ENCODE measurements at regions not wholly inside any gene's neighbourhood (a gene's known extent, or its start where the extent isn't known, plus 50 kb on each side); places are given as distances from the start of the nearest gene placed in this dataset.

- no peak for TF ChIP-seq CTCF (conservative IDR thresholded peaks at IDR 0.05; ENCODE audit: low read length)
- TF ChIP-seq EZH2phosphoT487 (IDR thresholded peaks at IDR 0.05; ENCODE audit: borderline replicate concordance, low read depth, low read length) = no peak
- CTCF ChIA-PET (ENCODE audit: unreplicated experiment) = no interaction called here
- no peaks in the 10 kb centered on the region for H3K9me2 ChIP-seq (ENCODE audit: insufficient read depth, low read length)
- no peak overlapping the region for H3K27ac ChIP-seq (ENCODE audit: low read depth, low read length, poor library complexity, severe bottlenecking)
- H4K20me1 ChIP-seq (ENCODE audit: insufficient read depth, low read length) = no peaks in the 10 kb centered on the region
- no peak overlapping the region for H3K4me2 ChIP-seq (ENCODE audit: low read length)
- H3K4me3 ChIP-seq (ENCODE audit: low read depth, low read length, poor library complexity, severe bottlenecking) = no peak overlapping the region
- DNase-seq (ENCODE audit: low spot score) = no peak
- POLR2A ChIA-PET = no interaction called here
- H3K4me1 ChIP-seq (ENCODE audit: insufficient read depth, low read length, poor library complexity, severe bottlenecking) = no peaks in the 10 kb centered on the region
- intact Hi-C loops (cut with micrococcal nuclease; ENCODE audit: unreplicated experiment) = no loop called here
- H2AFZ ChIP-seq (ENCODE audit: low read length) = no peak overlapping the region
- H3K79me2 ChIP-seq (ENCODE audit: insufficient read depth, low read depth, low read length) = no peaks in the 10 kb centered on the region
- no peaks in the 10 kb centered on the region for H3K9me3 ChIP-seq (ENCODE audit: low read length)
- BruUV-seq (replicated peaks) = no TSS peak
- H3K36me3 ChIP-seq (ENCODE audit: insufficient read depth, low read length) = no peaks in the 10 kb centered on the region
These were observed 440.2 kb downstream of the GLRX3 start for GRCh38 chr10:130576427-130576826.

DNA sequence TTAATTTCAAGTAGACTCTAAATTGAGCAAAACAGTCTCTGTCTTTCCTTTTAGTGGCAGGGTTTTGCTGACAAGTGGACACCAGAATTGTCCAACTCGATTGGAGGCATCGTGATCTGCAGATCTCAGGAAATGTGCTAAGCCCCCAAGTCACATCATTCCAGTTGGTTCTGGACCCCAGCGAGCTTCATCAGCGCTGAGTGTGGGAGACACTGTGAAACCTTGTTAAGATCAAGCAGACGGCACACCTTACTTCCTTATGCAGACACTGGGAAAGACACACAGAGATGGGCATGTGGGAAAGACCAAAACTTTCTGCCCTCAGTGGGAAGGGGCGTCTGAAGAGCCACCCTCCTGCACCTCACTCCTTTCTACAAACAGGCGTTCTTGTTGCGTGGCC is 440.8 kb downstream of the GLRX3 start:
- CTCF ChIA-PET (ENCODE audit: unreplicated experiment) = no interaction called here

More for the DNA sequence above, 440.8 kb downstream of the GLRX3 start:
- no TSS peak for BruUV-seq (replicated peaks)
- no peaks in the 10 kb centered on the region for H3K79me2 ChIP-seq (ENCODE audit: insufficient read depth, low read depth, low read length)
- POLR2A ChIA-PET = no interaction called here
- H3K4me2 ChIP-seq (ENCODE audit: low read length) = no peak overlapping the region
- TF ChIP-seq EZH2phosphoT487 (IDR thresholded peaks at IDR 0.05; ENCODE audit: borderline replicate concordance, low read depth, low read length) = no peak
- TF ChIP-seq CTCF (conservative IDR thresholded peaks at IDR 0.05; ENCODE audit: low read length) = no peak
- DNase-seq (ENCODE audit: low spot score) = no peak
- no peaks in the 10 kb centered on the region for H3K9me2 ChIP-seq (ENCODE audit: insufficient read depth, low read length)
- no peaks in the 10 kb centered on the region for H3K36me3 ChIP-seq (ENCODE audit: insufficient read depth, low read length)
- H3K4me3 ChIP-seq (ENCODE audit: low read depth, low read length, poor library complexity, severe bottlenecking) = no peak overlapping the region
- H4K20me1 ChIP-seq (ENCODE audit: insufficient read depth, low read length) = no peaks in the 10 kb centered on the region
- no peak overlapping the region for H2AFZ ChIP-seq (ENCODE audit: low read length)
- no peak overlapping the region for H3K27ac ChIP-seq (ENCODE audit: low read depth, low read length, poor library complexity, severe bottlenecking)
- H3K9me3 ChIP-seq (ENCODE audit: low read length) = no peaks in the 10 kb centered on the region
- no peaks in the 10 kb centered on the region for H3K4me1 ChIP-seq (ENCODE audit: insufficient read depth, low read length, poor library complexity, severe bottlenecking)
- intact Hi-C loops (cut with micrococcal nuclease; ENCODE audit: unreplicated experiment) = no loop called here
